Putamen (tissue), 1 donor: ENCODE measurements at regions not wholly inside any gene's neighbourhood (a gene's known extent, or its start where the extent isn't known, plus 50 kb on each side); places are given as distances from the start of the nearest gene placed in this dataset.

Source experiments
- DNase-seq: peaks from one replicate; pipeline ENCODE4 v3.0.0-alpha.2; 2016; ENCODE audit warnings: low spot score

- DNase-seq, result no peak
These were observed 210.7 kb upstream of the DMRT1 start for GRCh38 chr9:630817-631216.

GRCh38 chr9:631596-631995 is 209.9 kb upstream of the DMRT1 start:
- no peak for DNase-seq

GRCh38 chr9:633461-633860 is 208.0 kb upstream of the DMRT1 start:
- no peak for DNase-seq

DNA sequence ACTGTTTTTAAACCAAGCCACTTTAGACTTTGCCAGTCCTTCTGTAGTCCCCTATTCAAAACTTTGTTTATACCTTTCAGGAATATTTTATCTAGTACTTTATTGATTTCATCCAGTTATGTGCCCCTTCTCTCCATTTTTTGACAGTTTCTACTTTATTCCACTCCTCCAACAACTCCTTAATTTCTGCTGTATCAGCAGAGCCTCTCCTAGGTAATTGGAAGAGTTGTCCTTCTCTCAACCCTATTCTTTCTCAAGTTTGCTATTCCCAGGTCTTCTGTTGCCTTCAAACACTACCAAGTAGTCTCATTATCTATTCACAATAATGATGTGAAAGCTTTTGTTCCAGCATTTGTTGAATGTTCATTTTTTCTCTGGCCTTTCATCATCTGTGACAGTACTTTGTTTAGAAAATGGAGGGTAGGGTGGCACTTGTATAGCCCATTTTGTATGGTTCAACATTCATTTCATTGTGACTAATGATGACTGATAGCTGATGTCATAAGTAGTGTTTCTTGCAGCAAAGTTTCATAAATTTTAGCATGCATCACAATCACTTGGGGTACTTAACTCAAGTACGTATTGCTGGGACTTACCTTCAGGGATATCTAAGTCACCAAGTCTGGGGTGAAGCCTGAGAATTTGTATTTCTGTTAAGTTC is 204.4 kb upstream of the DMRT1 start:
- DNase-seq, result no peak

DNA sequence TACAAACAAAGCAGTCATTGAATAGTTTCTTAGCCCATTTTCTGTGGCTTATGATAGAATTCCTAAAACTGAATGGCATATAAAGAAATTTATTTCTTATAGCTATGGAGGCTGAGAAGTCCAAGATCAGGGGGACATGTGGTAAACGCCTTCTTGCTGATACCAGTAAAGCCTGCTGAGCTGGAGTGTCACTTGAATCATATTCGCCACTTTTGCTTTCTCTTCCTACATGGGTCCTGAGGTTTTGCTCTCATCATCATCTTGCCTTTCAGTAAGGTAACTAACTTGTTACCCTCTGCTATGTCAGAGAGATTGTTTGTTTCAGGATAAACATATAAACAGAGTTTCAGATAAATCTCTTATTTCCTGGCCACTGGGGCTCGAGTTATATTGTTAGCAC is 203.3 kb upstream of the DMRT1 start:
- DNase-seq, result no peak

DNA sequence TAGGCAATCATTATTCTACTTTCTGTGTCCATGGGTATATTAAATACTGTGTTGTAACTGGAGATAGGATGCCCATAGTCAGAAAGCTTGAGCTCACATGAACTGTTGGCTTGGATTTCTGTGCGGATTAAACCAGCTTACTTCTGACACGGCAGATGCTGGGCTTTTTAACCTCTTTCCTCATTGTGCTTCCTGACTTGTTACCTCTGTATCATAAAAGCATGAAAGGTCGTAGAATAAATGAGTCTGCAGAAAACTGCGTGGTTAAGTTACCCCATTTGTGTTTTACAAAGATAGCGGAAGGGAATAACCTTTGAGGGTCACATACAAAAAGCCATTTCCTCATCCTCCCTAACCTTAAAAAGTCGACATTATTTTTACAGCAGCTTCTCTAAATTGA is 199.5 kb upstream of the DMRT1 start:
- no peak for DNase-seq

GRCh38 chr9:643966-644365 is 197.5 kb upstream of the DMRT1 start:
- no peak for DNase-seq

DNA sequence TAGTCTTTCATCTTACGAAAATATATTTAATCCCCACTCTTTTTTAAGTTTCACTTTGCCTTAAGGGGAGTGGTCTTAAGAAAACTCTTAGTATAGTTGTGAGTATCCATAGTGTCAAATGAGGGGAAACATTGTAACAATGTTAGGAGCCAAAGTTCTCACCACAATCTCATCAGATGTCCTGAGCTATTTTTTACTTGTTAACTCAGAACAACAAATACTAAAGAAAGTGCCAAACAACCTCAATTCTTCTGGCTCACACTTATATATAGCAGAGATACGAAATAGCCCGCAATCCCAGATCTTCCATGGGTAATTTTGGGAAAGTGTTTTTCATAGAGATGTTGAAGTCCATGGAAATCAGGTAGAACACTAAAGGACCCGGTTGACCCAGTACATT is 194.0 kb upstream of the DMRT1 start:
- no peak for DNase-seq

GRCh38 chr9:649128-650074 is 192.1 kb upstream of the DMRT1 start:
- no peak for DNase-seq

DNA sequence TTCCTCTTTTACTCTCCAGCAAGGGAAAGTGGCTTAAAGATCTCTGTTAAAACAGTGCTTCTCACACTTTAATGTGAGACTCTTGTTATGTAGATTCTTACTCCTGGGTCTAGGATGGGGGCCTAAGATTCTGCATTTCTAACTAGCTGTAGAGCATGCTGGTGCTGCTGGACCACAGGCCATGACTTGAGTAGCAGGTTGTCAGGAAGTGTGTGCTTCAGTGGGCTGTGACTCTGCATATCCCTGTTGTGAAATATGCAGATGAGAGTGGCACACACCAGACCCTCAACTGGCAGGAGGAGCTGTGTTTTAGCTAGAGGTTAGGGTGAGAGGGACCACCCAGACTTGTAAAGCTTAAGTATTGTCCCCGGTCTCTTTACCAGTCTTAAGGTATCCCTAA is 191.1 kb upstream of the DMRT1 start:
- DNase-seq, result no peak

GRCh38 chr9:651371-651770 is 190.1 kb upstream of the DMRT1 start:
- DNase-seq, result no peak

DNA sequence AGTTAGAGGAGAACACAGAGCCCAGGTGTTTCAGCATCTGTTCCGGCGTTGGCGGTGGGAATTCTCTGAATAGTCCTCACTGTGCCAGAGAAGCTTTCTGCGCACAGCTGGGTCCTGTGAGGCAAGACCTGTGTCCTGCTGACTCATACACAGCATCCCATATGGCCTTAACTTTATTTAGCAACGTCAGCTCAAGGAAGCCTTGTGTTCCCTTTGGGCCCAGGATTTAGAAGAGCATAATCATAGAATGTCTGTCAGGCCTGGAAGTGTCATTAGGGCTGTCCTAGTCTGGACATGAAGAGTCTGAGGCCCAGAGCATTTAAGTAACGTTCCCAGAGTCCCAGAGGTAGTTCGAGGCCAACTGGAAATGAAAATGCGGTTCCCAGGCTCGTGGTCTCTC is 188.6 kb upstream of the DMRT1 start:
- DNase-seq, result no peak

DNA sequence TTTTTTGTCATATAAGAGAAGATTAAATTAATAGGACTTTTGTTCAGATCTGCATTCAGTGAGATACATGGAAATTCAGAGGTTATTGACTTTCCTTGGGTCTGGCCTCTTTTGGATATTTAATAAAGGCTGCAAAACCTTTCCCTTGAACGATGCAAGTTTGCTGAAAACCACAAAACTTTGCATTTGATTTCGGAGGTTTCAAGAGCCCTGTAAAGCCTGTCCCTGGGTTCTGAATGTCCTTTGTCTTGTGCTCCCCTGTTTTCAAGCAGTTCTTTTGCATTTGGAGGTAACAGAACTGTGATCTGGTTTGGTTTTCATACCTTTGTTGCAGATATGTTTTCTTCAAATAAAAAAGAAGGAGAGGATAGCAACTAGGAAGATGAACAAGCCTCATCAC is 188.1 kb upstream of the DMRT1 start:
- DNase-seq, result no peak

DNA sequence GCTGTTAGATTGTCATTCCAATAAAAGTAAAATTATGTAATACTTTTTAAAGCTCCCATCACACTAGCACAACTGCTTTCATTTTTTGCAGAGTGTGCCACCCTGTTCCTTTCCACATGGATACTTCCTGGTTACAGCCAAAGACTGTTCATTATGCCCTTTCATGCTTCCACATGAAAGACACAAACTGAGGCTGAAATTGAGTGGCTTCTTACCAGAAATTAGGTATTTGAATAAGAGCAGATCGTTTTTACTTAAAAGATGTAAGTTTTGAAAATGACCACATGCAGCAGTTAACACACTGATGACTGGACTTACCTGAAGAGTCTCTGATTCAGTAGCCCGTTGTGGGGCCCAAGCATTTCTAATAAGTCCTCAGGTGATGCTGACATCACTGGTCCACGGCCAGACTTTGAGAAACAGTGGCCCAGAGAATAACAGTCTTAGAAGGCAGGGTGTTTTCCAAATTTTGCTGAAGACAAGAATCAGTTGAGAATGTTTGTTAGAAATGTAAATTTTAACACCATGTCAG is 187.6 kb upstream of the DMRT1 start:
- DNase-seq, result no peak

DNA sequence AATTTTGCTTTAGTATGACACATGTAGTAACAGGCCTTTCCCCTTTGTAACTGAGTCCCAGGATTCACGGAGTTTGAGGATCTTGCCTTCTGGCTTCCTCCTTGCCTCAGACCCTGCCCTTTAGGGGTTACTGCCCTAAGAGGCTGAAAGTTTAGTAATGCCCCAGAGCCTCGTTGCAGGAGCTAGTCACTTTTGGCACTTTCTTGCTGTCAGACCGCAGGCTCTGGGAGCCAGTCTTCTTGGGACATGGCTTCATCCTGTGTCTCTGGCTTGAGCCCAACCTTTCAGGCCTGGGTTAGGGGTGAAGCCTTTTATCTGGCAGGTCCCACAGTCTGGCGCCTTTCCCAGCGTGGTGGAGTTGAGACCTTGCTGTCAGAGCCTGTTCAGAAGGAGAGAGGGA is 185.6 kb upstream of the DMRT1 start:
- DNase-seq, result no peak

- DNase-seq, result no peak
These were observed 184.4 kb upstream of the DMRT1 start for GRCh38 chr9:656926-657568.

DNA sequence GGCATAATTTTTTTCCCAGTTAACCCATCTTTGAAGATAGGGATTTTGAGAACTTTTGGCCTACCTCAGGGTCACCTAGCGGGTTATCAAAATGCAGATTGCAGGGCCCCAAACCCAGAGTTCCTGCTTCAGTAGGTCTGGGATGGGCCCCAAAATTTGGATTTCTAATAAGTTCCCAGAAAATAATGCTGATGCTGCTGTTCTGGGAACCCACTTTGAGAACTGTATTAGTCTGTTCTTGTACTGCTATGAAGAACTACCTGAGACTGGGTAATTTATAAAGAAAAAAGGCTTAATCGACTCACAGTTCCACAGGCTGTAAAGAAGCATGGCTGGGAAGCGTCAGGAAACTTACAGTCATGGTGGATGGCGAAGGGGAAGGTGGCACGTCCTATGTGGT is 182.2 kb upstream of the DMRT1 start:
- DNase-seq, result no peak

- DNase-seq, result no peak
These were observed 181.3 kb upstream of the DMRT1 start for GRCh38 chr9:660227-660626.

- DNase-seq, result no peak
These were observed 178.0 kb upstream of the DMRT1 start for GRCh38 chr9:663541-663940.

- no peak for DNase-seq
These were observed 176.2 kb upstream of the DMRT1 start for GRCh38 chr9:665296-665695.

DNA sequence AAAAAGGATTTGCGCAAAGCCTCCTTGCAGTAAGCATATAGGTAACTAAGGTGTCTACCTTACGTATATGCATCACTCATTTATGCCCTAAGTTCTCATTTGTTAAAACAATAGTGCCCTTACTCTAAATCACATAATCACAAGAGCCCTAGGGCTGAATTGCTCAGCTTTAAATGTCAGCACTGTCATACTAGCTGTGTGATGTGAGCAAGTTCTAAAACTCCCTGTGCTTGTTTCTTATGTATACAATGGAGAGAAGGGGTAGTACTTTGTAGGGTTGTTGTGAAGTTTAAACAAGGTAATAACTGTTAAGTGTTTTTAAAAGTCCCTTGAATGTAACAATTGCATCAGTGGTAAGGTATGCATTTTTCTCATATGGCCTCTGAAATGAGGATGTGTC is 169.5 kb upstream of the DMRT1 start:
- DNase-seq, result no peak

- DNase-seq, result no peak
These were observed 168.6 kb upstream of the DMRT1 start for GRCh38 chr9:672851-673250.
